ENCODE measurements at regions not wholly inside any gene's neighbourhood (a gene's known extent, or its start where the extent isn't known, plus 50 kb on each side); places are given as distances from the start of the nearest gene placed in this dataset.

GRCh38 chr18:77635858-77636257 lies 386.2 kb downstream of the GALR1 start:
- Histone ChIP-seq H3K36me3 (ENCODE audit: control insufficient read depth in 3 of 3, insufficient read depth in 3 of 3, low read length in 3 of 3) (no peaks in the 10 kb centered on the region), H3K4me1 (ENCODE audit: control insufficient read depth in 3 of 3, insufficient read depth in 3 of 3, low read length in 3 of 3) (peaks cover 0 to 2% (median 0%) of the 10 kb centered on the region in 3 donors), H3K9ac (ENCODE audit: low read depth in 1 of 3, low read length in 3 of 3) (no peak overlapping the region), H3K27me3 (ENCODE audit: control insufficient read depth in 3 of 3, insufficient read depth in 3 of 3, low read length in 3 of 3) (peaks cover 0 to 3% (median 0%) of the 10 kb centered on the region in 3 donors), H3K4me3 (ENCODE audit: low read length in 3 of 3) (no peak overlapping the region), H3K9me3 (ENCODE audit: control insufficient read depth in 3 of 3, low read length in 3 of 3) (no peaks in the 10 kb centered on the region), H3K27ac (ENCODE audit: low read depth, low read length) (no peak overlapping the region)

GRCh38 chr18:77645170-77645872 lies 395.7 kb downstream of the GALR1 start:
- Histone ChIP-seq H3K27me3 (ENCODE audit: control insufficient read depth in 3 of 3, insufficient read depth in 3 of 3, low read length in 3 of 3) (no peaks in the 10 kb centered on the region), H3K9me3 (ENCODE audit: control insufficient read depth in 3 of 3, low read length in 3 of 3) (no peaks in the 10 kb centered on the region), H3K9ac (ENCODE audit: low read depth in 1 of 3, low read length in 3 of 3) (no peak overlapping the region), H3K4me3 (ENCODE audit: low read length in 3 of 3) (no peak overlapping the region), H3K4me1 (ENCODE audit: control insufficient read depth in 3 of 3, insufficient read depth in 3 of 3, low read length in 3 of 3) (no peaks in the 10 kb centered on the region), H3K27ac (ENCODE audit: low read depth, low read length) (no peak overlapping the region), H3K36me3 (ENCODE audit: control insufficient read depth in 3 of 3, insufficient read depth in 3 of 3, low read length in 3 of 3) (no peaks in the 10 kb centered on the region)

GRCh38 chr18:77647472-77647871 lies 397.8 kb downstream of the GALR1 start:
- no peaks in the 10 kb centered on the region for H3K9me3 ChIP-seq (ENCODE audit: control insufficient read depth in 3 of 3, low read length in 3 of 3)
- H3K27me3 ChIP-seq (ENCODE audit: control insufficient read depth in 3 of 3, insufficient read depth in 3 of 3, low read length in 3 of 3): no peaks in the 10 kb centered on the region
- H3K4me3 ChIP-seq (ENCODE audit: low read length in 3 of 3): no peak overlapping the region
- no peaks in the 10 kb centered on the region for H3K36me3 ChIP-seq (ENCODE audit: control insufficient read depth in 3 of 3, insufficient read depth in 3 of 3, low read length in 3 of 3)
- no peak overlapping the region for H3K9ac ChIP-seq (ENCODE audit: low read depth in 1 of 3, low read length in 3 of 3)
- no peak overlapping the region for H3K27ac ChIP-seq (ENCODE audit: low read depth, low read length)
- no peaks in the 10 kb centered on the region for H3K4me1 ChIP-seq (ENCODE audit: control insufficient read depth in 3 of 3, insufficient read depth in 3 of 3, low read length in 3 of 3)

GRCh38 chr18:77648411-77648810 lies 398.8 kb downstream of the GALR1 start:
- Histone ChIP-seq H3K4me1 (ENCODE audit: control insufficient read depth in 3 of 3, insufficient read depth in 3 of 3, low read length in 3 of 3) (no peaks in the 10 kb centered on the region), H3K9ac (ENCODE audit: low read depth in 1 of 3, low read length in 3 of 3) (no peak overlapping the region), H3K27me3 (ENCODE audit: control insufficient read depth in 3 of 3, insufficient read depth in 3 of 3, low read length in 3 of 3) (no peaks in the 10 kb centered on the region), H3K36me3 (ENCODE audit: control insufficient read depth in 3 of 3, insufficient read depth in 3 of 3, low read length in 3 of 3) (no peaks in the 10 kb centered on the region), H3K4me3 (ENCODE audit: low read length in 3 of 3) (no peak overlapping the region), H3K27ac (ENCODE audit: low read depth, low read length) (no peak overlapping the region), H3K9me3 (ENCODE audit: control insufficient read depth in 3 of 3, low read length in 3 of 3) (no peaks in the 10 kb centered on the region)

- H3K27ac ChIP-seq (ENCODE audit: low read depth, low read length): no peak overlapping the region
- no peak overlapping the region for H3K4me3 ChIP-seq (ENCODE audit: low read length in 3 of 3)
- H3K27me3 ChIP-seq (ENCODE audit: control insufficient read depth in 3 of 3, insufficient read depth in 3 of 3, low read length in 3 of 3): no peaks in the 10 kb centered on the region
- no peak overlapping the region for H3K9ac ChIP-seq (ENCODE audit: low read depth in 1 of 3, low read length in 3 of 3)
- H3K36me3 ChIP-seq (ENCODE audit: control insufficient read depth in 3 of 3, insufficient read depth in 3 of 3, low read length in 3 of 3): no peaks in the 10 kb centered on the region
- H3K9me3 ChIP-seq (ENCODE audit: control insufficient read depth in 3 of 3, low read length in 3 of 3): peaks cover 0 to 2% (median 0%) of the 10 kb centered on the region in 3 donors
- no peaks in the 10 kb centered on the region for H3K4me1 ChIP-seq (ENCODE audit: control insufficient read depth in 3 of 3, insufficient read depth in 3 of 3, low read length in 3 of 3)
These were observed 401.2 kb downstream of the GALR1 start for GRCh38 chr18:77650799-77651385.

- no peak overlapping the region for H3K9ac ChIP-seq (ENCODE audit: low read depth in 1 of 3, low read length in 3 of 3)
- no peak overlapping the region for H3K4me3 ChIP-seq (ENCODE audit: low read length in 3 of 3)
- H3K36me3 ChIP-seq (ENCODE audit: control insufficient read depth in 3 of 3, insufficient read depth in 3 of 3, low read length in 3 of 3): no peaks in the 10 kb centered on the region
- H3K27me3 ChIP-seq (ENCODE audit: control insufficient read depth in 3 of 3, insufficient read depth in 3 of 3, low read length in 3 of 3): no peaks in the 10 kb centered on the region
- peaks cover 0 to 2% (median 0%) of the 10 kb centered on the region in 3 donors for H3K9me3 ChIP-seq (ENCODE audit: control insufficient read depth in 3 of 3, low read length in 3 of 3)
- H3K27ac ChIP-seq (ENCODE audit: low read depth, low read length): no peak overlapping the region
- no peaks in the 10 kb centered on the region for H3K4me1 ChIP-seq (ENCODE audit: control insufficient read depth in 3 of 3, insufficient read depth in 3 of 3, low read length in 3 of 3)
These were observed 401.8 kb downstream of the GALR1 start for GRCh38 chr18:77651441-77651840.

GRCh38 chr18:77653792-77654191 lies 404.1 kb downstream of the GALR1 start:
- H3K27me3 ChIP-seq (ENCODE audit: control insufficient read depth in 3 of 3, insufficient read depth in 3 of 3, low read length in 3 of 3): no peaks in the 10 kb centered on the region
- H3K9ac ChIP-seq (ENCODE audit: low read depth in 1 of 3, low read length in 3 of 3): no peak overlapping the region
- peaks cover 0 to 2% (median 0%) of the 10 kb centered on the region in 3 donors for H3K9me3 ChIP-seq (ENCODE audit: control insufficient read depth in 3 of 3, low read length in 3 of 3)
- H3K4me3 ChIP-seq (ENCODE audit: low read length in 3 of 3): no peak overlapping the region
- H3K27ac ChIP-seq (ENCODE audit: low read depth, low read length): no peak overlapping the region
- H3K4me1 ChIP-seq (ENCODE audit: control insufficient read depth in 3 of 3, insufficient read depth in 3 of 3, low read length in 3 of 3): no peaks in the 10 kb centered on the region
- no peaks in the 10 kb centered on the region for H3K36me3 ChIP-seq (ENCODE audit: control insufficient read depth in 3 of 3, insufficient read depth in 3 of 3, low read length in 3 of 3)

- Histone ChIP-seq H3K36me3 (ENCODE audit: control insufficient read depth in 3 of 3, insufficient read depth in 3 of 3, low read length in 3 of 3) (no peaks in the 10 kb centered on the region), H3K4me1 (ENCODE audit: control insufficient read depth in 3 of 3, insufficient read depth in 3 of 3, low read length in 3 of 3) (no peaks in the 10 kb centered on the region), H3K27ac (ENCODE audit: low read depth, low read length) (no peak overlapping the region), H3K4me3 (ENCODE audit: low read length in 3 of 3) (no peak overlapping the region), H3K27me3 (ENCODE audit: control insufficient read depth in 3 of 3, insufficient read depth in 3 of 3, low read length in 3 of 3) (peaks cover 0 to 3% (median 0%) of the 10 kb centered on the region in 3 donors), H3K9me3 (ENCODE audit: control insufficient read depth in 3 of 3, low read length in 3 of 3) (peaks cover 0 to 2% (median 0%) of the 10 kb centered on the region in 3 donors), H3K9ac (ENCODE audit: low read depth in 1 of 3, low read length in 3 of 3) (no peak overlapping the region)
These were observed 404.7 kb downstream of the GALR1 start for GRCh38 chr18:77654302-77654701.

GRCh38 chr18:77657651-77658298 lies 408.1 kb downstream of the GALR1 start:
- Histone ChIP-seq H3K27me3 (ENCODE audit: control insufficient read depth in 3 of 3, insufficient read depth in 3 of 3, low read length in 3 of 3) (peaks cover 0 to 3% (median 0%) of the 10 kb centered on the region in 3 donors), H3K9ac (ENCODE audit: low read depth in 1 of 3, low read length in 3 of 3) (no peak overlapping the region), H3K4me3 (ENCODE audit: low read length in 3 of 3) (no peak overlapping the region), H3K27ac (ENCODE audit: low read depth, low read length) (no peak overlapping the region), H3K4me1 (ENCODE audit: control insufficient read depth in 3 of 3, insufficient read depth in 3 of 3, low read length in 3 of 3) (no peaks in the 10 kb centered on the region), H3K9me3 (ENCODE audit: control insufficient read depth in 3 of 3, low read length in 3 of 3) (peaks cover 0 to 2% (median 0%) of the 10 kb centered on the region in 3 donors), H3K36me3 (ENCODE audit: control insufficient read depth in 3 of 3, insufficient read depth in 3 of 3, low read length in 3 of 3) (no peaks in the 10 kb centered on the region)

GRCh38 chr18:77658299-77658662 lies 408.6 kb downstream of the GALR1 start:
- H3K27ac ChIP-seq (ENCODE audit: low read depth, low read length): no peak overlapping the region
- H3K9ac ChIP-seq (ENCODE audit: low read depth in 1 of 3, low read length in 3 of 3): no peak overlapping the region
- H3K4me3 ChIP-seq (ENCODE audit: low read length in 3 of 3): no peak overlapping the region
- no peaks in the 10 kb centered on the region for H3K36me3 ChIP-seq (ENCODE audit: control insufficient read depth in 3 of 3, insufficient read depth in 3 of 3, low read length in 3 of 3)
- H3K4me1 ChIP-seq (ENCODE audit: control insufficient read depth in 3 of 3, insufficient read depth in 3 of 3, low read length in 3 of 3): no peaks in the 10 kb centered on the region
- peaks cover 0 to 3% (median 0%) of the 10 kb centered on the region in 3 donors for H3K27me3 ChIP-seq (ENCODE audit: control insufficient read depth in 3 of 3, insufficient read depth in 3 of 3, low read length in 3 of 3)
- H3K9me3 ChIP-seq (ENCODE audit: control insufficient read depth in 3 of 3, low read length in 3 of 3): peaks cover 0 to 2% (median 0%) of the 10 kb centered on the region in 3 donors
